ENCODE measurements at regions not wholly inside any gene's neighbourhood (a gene's known extent, or its start where the extent isn't known, plus 50 kb on each side); places are given as distances from the start of the nearest gene placed in this dataset.

- intact Hi-C loops (cut with micrococcal nuclease), result no loop called here
- POLR2A ChIA-PET, result no interaction called here
- no peaks in the 10 kb centered on the region for H3K36me3 ChIP-seq (ENCODE audit: control insufficient read depth in 1 of 2, insufficient read depth in 2 of 2, low read length in 2 of 2)
- no TSS peak for BruUV-seq (replicated peaks)
- RAD21 ChIA-PET (ENCODE audit: low non-redundant PET in 1 of 2, low total read pairs in 2 of 2, uncharacterized antibody in 2 of 2, unreplicated experiment in 2 of 2), result no interaction called here
- no peaks in the 10 kb centered on the region for H3K9me2 ChIP-seq (ENCODE audit: insufficient read depth)
- CTCF ChIA-PET, result no interaction called here
- no peaks in the 10 kb centered on the region for H3K27me3 ChIP-seq (ENCODE audit: insufficient read depth, low read length)
- H3K9ac ChIP-seq (ENCODE audit: low read length), result no peak overlapping the region
- H3K4me3 ChIP-seq (replicated peaks in 1 of 2; ENCODE audit: low read depth in 1 of 2, low read length in 2 of 2), result no peak overlapping the region
- no peaks in the 10 kb centered on the region for H3K79me2 ChIP-seq (ENCODE audit: insufficient read depth, low read length)
- H3K9me3 ChIP-seq (ENCODE audit: control insufficient read depth in 1 of 2, insufficient read depth in 1 of 2, low read depth in 1 of 2, low read length in 2 of 2), result no peaks in the 10 kb centered on the region
- ATAC-seq, result peak; percentile 53
- no peak overlapping the region for H3K27ac ChIP-seq (ENCODE audit: low read depth, low read length)
- no peak overlapping the region for H2AFZ ChIP-seq (ENCODE audit: low read depth, low read length, poor library complexity, severe bottlenecking)
- no peak overlapping the region for H3K4me2 ChIP-seq (ENCODE audit: low read length)
- no peaks in the 10 kb centered on the region for H4K20me1 ChIP-seq (ENCODE audit: insufficient read depth)
- TF ChIP-seq EZH2phosphoT487 (IDR thresholded peaks at IDR 0.05; ENCODE audit: borderline replicate concordance) (no peak), CTCF (IDR thresholded peaks at IDR 0.05 in 2 of 3, conservative IDR thresholded peaks at IDR 0.05 in 1 of 3; ENCODE audit: borderline replicate concordance in 1 of 3, insufficient read depth in 1 of 3, low read depth in 2 of 3, low read length in 2 of 3) (0 out of 6 replicates have a peak, but pooled peaks of 1 of the 3 experiments have one; percentile 15)
- peaks cover 3 to 4% of the 10 kb centered on the region in 2 experiments; a peak in 2 of 4 replicates for H3K4me1 ChIP-seq (ENCODE audit: control insufficient read depth in 1 of 2, insufficient read depth in 2 of 2, low read length in 2 of 2)
- no peak for DNase-seq (ENCODE audit: low read depth, low spot score)
These were observed 91.5 kb upstream of the FAM174B start for GRCh38 chr15:92747047-92747446.

GRCh38 chr15:92749216-92749615 is 93.6 kb upstream of the FAM174B start:
- POLR2A ChIA-PET, result no interaction called here
- Histone ChIP-seq H4K20me1 (ENCODE audit: insufficient read depth) (no peaks in the 10 kb centered on the region), H3K4me3 (replicated peaks in 1 of 2; ENCODE audit: low read depth in 1 of 2, low read length in 2 of 2) (no peak overlapping the region), H3K4me2 (ENCODE audit: low read length) (no peak overlapping the region), H3K27ac (ENCODE audit: low read depth, low read length) (no peak overlapping the region), H3K9me3 (ENCODE audit: control insufficient read depth in 1 of 2, insufficient read depth in 1 of 2, low read depth in 1 of 2, low read length in 2 of 2) (no peaks in the 10 kb centered on the region), H3K27me3 (ENCODE audit: insufficient read depth, low read length) (no peaks in the 10 kb centered on the region), H3K36me3 (ENCODE audit: control insufficient read depth in 1 of 2, insufficient read depth in 2 of 2, low read length in 2 of 2) (no peaks in the 10 kb centered on the region), H3K79me2 (ENCODE audit: insufficient read depth, low read length) (no peaks in the 10 kb centered on the region), H2AFZ (ENCODE audit: low read depth, low read length, poor library complexity, severe bottlenecking) (no peak overlapping the region), H3K9ac (ENCODE audit: low read length) (no peak overlapping the region), H3K9me2 (ENCODE audit: insufficient read depth) (no peaks in the 10 kb centered on the region), H3K4me1 (ENCODE audit: control insufficient read depth in 1 of 2, insufficient read depth in 2 of 2, low read length in 2 of 2) (peaks cover 3 to 4% of the 10 kb centered on the region in 2 experiments; a peak in 2 of 4 replicates)
- CTCF ChIA-PET, result no interaction called here
- TF ChIP-seq CTCF (IDR thresholded peaks at IDR 0.05 in 2 of 3, conservative IDR thresholded peaks at IDR 0.05 in 1 of 3; ENCODE audit: borderline replicate concordance in 1 of 3, insufficient read depth in 1 of 3, low read depth in 2 of 3, low read length in 2 of 3) (no peak), REST (IDR thresholded peaks at IDR 0.05; ENCODE audit: low read depth) (no peak), ZFX (IDR thresholded peaks at IDR 0.05) (no peak), CBX3 (IDR thresholded peaks at IDR 0.05; ENCODE audit: low read depth) (no peak), SIN3A (IDR thresholded peaks at IDR 0.05; ENCODE audit: low read depth) (no peak), SP1 (IDR thresholded peaks at IDR 0.05; ENCODE audit: low read depth) (no peak), FOSL1 (IDR thresholded peaks at IDR 0.05; ENCODE audit: low read depth) (no peak), YY1 (IDR thresholded peaks at IDR 0.05; ENCODE audit: extremely low read depth, insufficient replicate concordance, low read depth, low read length) (no peak), ATF3 (IDR thresholded peaks at IDR 0.05) (no peak), POLR2A (IDR thresholded peaks at IDR 0.05; ENCODE audit: borderline replicate concordance, extremely low read depth, insufficient read depth, insufficient read length) (no peak), EZH2phosphoT487 (IDR thresholded peaks at IDR 0.05; ENCODE audit: borderline replicate concordance) (no peak)
- ATAC-seq, result no peak
- BruUV-seq (replicated peaks), result no TSS peak
- DNase-seq (ENCODE audit: low read depth, low spot score), result no peak
- intact Hi-C loops (cut with micrococcal nuclease), result no loop called here
- RAD21 ChIA-PET (ENCODE audit: low non-redundant PET in 1 of 2, low total read pairs in 2 of 2, uncharacterized antibody in 2 of 2, unreplicated experiment in 2 of 2), result no interaction called here

All from HCT116 (cell line).